ENCODE measurements at regions not wholly inside any gene's neighbourhood (a gene's known extent, or its start where the extent isn't known, plus 50 kb on each side); places are given as distances from the start of the nearest gene placed in this dataset.

DNA sequence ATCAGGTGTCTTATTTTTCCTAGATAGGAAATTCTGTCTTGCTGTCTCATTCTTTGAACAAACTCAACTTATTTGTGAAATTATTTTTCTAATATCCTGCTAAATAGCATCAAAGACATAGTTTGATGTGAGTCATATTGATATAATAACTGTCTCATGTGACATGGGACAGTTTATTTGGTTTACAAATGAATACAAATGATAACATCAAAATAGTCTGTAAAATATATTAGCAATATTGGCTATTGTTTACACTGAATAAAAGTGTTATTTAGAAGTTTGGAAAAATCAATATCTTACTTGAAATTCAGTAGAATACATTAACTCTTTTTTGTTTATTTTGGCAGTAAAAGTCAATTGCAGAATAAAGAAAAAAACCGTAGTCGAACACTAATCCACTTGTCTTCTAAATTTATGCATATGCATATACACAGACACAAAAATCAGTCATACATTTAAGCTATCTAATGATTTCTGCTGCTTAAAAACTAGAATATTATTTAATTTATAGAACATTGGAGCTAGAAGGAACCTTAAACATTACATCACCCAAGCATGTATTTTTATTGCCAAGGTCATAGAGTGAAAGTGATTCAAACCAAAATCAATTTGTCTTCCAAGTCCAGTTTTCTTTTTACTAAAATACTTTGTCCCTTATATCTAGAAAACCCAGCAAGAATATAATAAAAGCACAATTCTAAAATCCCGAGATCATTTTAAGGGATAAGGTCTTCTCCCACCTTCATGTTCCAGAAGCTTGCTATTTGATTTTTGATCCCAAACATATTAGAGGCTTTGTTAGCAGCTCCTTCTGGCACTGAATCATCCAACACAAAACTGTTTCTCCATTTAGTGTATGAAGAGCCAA is 776.5 kb upstream of the SLITRK1 start:
- Histone ChIP-seq H3K9me3 (no peaks in the 10 kb centered on the region), H3K36me3 (no peaks in the 10 kb centered on the region), H3K4me1 (peaks cover 0 to 13% (median 5%) of the 10 kb centered on the region in 4 donors), H3K27me3 (no peaks in the 10 kb centered on the region), H3K27ac (no peak overlapping the region), H3K4me3 (no peak overlapping the region)
- DNase-seq, result no peak
- intact Hi-C loops (cut with DNase I; ENCODE audit: low total_unique reads), result no loop called here
- TF ChIP-seq POLR2AphosphoS5 (IDR thresholded peaks at IDR 0.05) (no peak), EP300 (IDR thresholded peaks at IDR 0.05) (no peak)
- 51 to 59% (median 56%) methylated on average over 3 of the region's 3 CpGs for WGBS, 5 donors

DNA sequence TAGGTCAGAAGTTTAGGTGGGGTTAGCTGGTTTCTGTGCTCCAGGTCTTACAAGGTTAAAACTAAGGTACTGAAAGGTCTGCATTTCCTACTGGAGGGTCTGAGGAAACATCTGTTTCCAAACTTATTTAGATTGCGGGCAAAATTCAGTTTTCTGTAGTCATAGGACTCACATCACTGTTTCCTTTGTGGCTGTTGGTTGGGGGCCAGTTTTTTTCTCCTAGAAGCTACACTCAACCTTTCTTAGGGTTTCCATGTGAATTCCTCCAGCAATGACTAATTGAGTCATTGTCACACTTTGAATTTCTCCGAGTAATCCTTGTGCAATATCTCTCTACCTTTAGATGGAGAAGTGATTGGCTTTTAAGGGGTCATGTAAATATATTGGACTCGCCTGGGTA is 773.4 kb upstream of the SLITRK1 start:
- intact Hi-C loops (cut with DNase I; ENCODE audit: low total_unique reads), result no loop called here
- TF ChIP-seq POLR2A (IDR thresholded peaks at IDR 0.05), result no peak
- H3K4me3 ChIP-seq, result no peak overlapping the region
- no peaks in the 10 kb centered on the region for H3K27me3 ChIP-seq
- no peak overlapping the region for H3K27ac ChIP-seq
- H3K36me3 ChIP-seq, result no peaks in the 10 kb centered on the region
- H3K9me3 ChIP-seq, result no peaks in the 10 kb centered on the region
- peaks cover 0 to 17% (median 6%) of the 10 kb centered on the region in 4 donors for H3K4me1 ChIP-seq
- no peak for DNase-seq
- WGBS, 5 donors, result 58 to 79% (median 71%) methylated on average over 3 of the region's 3 CpGs

DNA sequence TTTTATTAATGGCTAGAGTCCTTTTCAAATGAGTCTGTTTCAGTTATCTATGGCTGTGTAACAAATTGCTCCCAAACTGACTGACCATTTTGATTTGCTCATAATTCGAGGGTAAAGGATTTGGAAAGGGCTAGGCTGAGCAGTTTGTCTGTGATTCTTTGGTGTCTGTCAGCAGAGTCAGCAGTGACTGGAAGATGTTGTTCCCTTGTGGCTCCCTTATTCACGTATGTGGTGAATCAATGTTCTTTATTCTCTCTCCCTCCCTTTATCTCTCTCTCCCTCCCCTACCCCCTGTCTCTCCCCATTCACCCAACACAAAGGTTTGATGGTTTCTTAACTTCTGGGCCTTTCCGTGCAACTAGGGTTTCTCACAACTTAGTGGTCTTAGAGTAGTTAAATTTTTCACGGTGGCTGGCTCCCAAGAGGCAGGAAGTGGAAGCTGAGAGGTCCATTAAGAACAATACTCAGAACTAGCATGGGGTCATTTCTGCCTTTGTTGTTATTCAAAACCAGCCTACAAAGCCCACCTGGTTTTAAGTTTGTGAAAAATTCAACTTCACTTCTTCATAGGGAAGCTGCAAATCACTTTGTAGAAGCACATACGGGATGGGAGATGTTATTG is 772.5 kb upstream of the SLITRK1 start:
- Histone ChIP-seq H3K27me3 (no peaks in the 10 kb centered on the region), H3K4me1 (peaks cover 0 to 17% (median 6%) of the 10 kb centered on the region in 4 donors), H3K36me3 (no peaks in the 10 kb centered on the region), H3K27ac (no peak overlapping the region), H3K9me3 (no peaks in the 10 kb centered on the region), H3K4me3 (no peak overlapping the region)
- intact Hi-C loops (cut with DNase I; ENCODE audit: low total_unique reads), result no loop called here
- no peak for TF ChIP-seq POLR2AphosphoS5 (IDR thresholded peaks at IDR 0.05)
- TF ChIP-seq, protein P1, sequence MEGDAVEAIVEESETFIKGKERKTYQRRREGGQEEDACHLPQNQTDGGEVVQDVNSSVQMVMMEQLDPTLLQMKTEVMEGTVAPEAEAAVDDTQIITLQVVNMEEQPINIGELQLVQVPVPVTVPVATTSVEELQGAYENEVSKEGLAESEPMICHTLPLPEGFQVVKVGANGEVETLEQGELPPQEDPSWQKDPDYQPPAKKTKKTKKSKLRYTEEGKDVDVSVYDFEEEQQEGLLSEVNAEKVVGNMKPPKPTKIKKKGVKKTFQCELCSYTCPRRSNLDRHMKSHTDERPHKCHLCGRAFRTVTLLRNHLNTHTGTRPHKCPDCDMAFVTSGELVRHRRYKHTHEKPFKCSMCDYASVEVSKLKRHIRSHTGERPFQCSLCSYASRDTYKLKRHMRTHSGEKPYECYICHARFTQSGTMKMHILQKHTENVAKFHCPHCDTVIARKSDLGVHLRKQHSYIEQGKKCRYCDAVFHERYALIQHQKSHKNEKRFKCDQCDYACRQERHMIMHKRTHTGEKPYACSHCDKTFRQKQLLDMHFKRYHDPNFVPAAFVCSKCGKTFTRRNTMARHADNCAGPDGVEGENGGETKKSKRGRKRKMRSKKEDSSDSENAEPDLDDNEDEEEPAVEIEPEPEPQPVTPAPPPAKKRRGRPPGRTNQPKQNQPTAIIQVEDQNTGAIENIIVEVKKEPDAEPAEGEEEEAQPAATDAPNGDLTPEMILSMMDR (IDR thresholded peaks at IDR 0.05), result no peak
- no peak for TF ChIP-seq EP300 (IDR thresholded peaks at IDR 0.05)
- 49 to 79% (median 68%) methylated on average over 5 of the region's 5 CpGs for WGBS, 5 donors
- no peak for DNase-seq

DNA sequence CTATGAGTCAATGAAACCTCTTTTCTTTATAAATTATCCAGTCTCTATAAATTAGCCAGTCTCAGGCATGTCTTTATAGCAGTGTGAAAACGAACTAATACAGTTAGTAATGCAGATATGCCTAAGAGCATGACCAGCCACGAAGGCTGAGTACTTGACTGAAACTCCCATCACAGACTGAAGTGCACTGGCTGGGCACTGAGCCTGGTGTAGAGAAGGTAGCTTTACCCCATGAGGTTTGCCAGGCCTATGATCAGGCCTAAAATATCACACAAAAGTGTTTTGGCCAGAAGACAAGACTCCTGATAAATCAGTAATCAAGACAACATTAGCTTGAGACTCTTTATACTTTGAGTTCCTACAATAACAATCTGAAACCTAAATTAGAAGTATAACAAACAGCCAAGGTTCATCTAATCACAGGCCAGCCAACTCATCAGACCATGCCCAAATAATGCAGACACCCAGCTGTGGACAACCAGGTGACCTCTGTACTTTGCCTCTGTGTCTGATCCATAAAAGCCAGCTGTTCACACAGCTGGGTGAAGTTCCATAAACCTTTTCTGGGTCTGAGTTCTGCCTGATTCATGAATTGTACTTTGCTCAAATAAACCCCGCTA is 771.8 kb upstream of the SLITRK1 start:
- TF ChIP-seq, protein P1 (IDR thresholded peaks at IDR 0.05), result no peak
- TF ChIP-seq EP300 (IDR thresholded peaks at IDR 0.05), result no peak
- no peak for TF ChIP-seq POLR2AphosphoS5 (IDR thresholded peaks at IDR 0.05)
- no peak for TF ChIP-seq POLR2A (IDR thresholded peaks at IDR 0.05)
- Histone ChIP-seq H3K27ac (no peak overlapping the region), H3K36me3 (no peaks in the 10 kb centered on the region), H3K4me1 (peaks cover 0 to 10% (median 2%) of the 10 kb centered on the region in 4 donors), H3K27me3 (no peaks in the 10 kb centered on the region), H3K9me3 (no peaks in the 10 kb centered on the region), H3K4me3 (no peak overlapping the region)
- no peak for DNase-seq
- 65 to 86% (median 83%) methylated on average over 3 of the region's 3 CpGs for WGBS, 5 donors
- intact Hi-C loops (cut with DNase I; ENCODE audit: low total_unique reads), result no loop called here

DNA sequence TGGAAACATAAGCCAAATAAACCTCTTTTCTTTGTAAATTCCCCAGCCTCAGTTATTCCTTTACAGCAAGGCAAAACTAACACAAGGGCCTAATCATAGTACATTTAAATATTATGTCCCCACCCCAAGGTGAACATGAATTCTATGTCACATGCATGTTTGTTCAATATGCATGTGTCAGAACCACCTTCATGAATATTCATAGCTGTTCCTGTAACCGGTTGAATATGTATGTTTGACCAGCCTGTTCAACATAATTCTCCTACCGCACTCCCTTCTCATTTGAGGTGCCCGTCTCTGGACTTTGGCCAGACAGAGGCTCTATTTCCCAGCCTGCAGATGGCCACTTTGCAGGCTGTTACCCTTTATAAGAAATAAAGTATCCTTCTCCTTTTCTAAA is 769.4 kb upstream of the SLITRK1 start:
- peaks cover 0 to 6% (median 0%) of the 10 kb centered on the region in 4 donors for H3K4me1 ChIP-seq
- H3K4me3 ChIP-seq, result no peak overlapping the region
- no peak for DNase-seq
- no peak overlapping the region for H3K27ac ChIP-seq
- H3K36me3 ChIP-seq, result no peaks in the 10 kb centered on the region
- H3K27me3 ChIP-seq, result no peaks in the 10 kb centered on the region
- H3K9me3 ChIP-seq, result no peaks in the 10 kb centered on the region
- intact Hi-C loops (cut with DNase I; ENCODE audit: low total_unique reads), result no loop called here
- TF ChIP-seq, protein P1 (IDR thresholded peaks at IDR 0.05), result no peak
- no peak for TF ChIP-seq POLR2AphosphoS5 (IDR thresholded peaks at IDR 0.05)
- no peak for TF ChIP-seq POLR2A (IDR thresholded peaks at IDR 0.05)
- TF ChIP-seq EP300 (IDR thresholded peaks at IDR 0.05), result no peak
- WGBS, 5 donors, result 78 to 99% (median 79%) methylated on average over 3 of the region's 3 CpGs

All from stomach (tissue), 8 donors.